ENCODE measurements at regions not wholly inside any gene's neighbourhood (a gene's known extent, or its start where the extent isn't known, plus 50 kb on each side); places are given as distances from the start of the nearest gene placed in this dataset.

DNA sequence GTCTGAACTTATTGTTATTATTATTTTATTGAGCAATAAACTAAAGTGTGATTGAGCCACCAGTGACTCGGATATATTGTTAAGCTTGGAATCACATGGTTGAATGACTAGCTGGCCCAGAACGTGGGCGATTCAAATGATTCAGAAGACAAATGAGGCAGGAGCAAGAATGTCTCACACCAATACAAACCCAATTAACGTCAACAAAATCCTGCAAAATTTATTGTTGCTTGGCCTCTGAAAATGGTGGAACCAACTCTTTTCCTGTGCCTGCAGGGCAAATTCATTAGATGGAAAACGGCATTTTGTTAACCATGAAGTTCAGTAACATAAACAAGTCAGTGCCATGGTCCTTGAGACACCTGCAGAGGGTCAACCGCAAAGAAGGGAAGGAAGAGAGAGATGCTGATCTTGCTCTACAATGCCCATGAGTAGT, 482.0 kb downstream of the SETD4 start:
- no peak for TF ChIP-seq BHLHE40 (IDR thresholded peaks at IDR 0.05; ENCODE audit: low read depth, low read length)
- TF ChIP-seq, protein P1, sequence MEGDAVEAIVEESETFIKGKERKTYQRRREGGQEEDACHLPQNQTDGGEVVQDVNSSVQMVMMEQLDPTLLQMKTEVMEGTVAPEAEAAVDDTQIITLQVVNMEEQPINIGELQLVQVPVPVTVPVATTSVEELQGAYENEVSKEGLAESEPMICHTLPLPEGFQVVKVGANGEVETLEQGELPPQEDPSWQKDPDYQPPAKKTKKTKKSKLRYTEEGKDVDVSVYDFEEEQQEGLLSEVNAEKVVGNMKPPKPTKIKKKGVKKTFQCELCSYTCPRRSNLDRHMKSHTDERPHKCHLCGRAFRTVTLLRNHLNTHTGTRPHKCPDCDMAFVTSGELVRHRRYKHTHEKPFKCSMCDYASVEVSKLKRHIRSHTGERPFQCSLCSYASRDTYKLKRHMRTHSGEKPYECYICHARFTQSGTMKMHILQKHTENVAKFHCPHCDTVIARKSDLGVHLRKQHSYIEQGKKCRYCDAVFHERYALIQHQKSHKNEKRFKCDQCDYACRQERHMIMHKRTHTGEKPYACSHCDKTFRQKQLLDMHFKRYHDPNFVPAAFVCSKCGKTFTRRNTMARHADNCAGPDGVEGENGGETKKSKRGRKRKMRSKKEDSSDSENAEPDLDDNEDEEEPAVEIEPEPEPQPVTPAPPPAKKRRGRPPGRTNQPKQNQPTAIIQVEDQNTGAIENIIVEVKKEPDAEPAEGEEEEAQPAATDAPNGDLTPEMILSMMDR (IDR thresholded peaks at IDR 0.05), result no peak
- no peak for TF ChIP-seq POLR2A (IDR thresholded peaks at IDR 0.05; ENCODE audit: low read length)
- TF ChIP-seq, protein P2, sequence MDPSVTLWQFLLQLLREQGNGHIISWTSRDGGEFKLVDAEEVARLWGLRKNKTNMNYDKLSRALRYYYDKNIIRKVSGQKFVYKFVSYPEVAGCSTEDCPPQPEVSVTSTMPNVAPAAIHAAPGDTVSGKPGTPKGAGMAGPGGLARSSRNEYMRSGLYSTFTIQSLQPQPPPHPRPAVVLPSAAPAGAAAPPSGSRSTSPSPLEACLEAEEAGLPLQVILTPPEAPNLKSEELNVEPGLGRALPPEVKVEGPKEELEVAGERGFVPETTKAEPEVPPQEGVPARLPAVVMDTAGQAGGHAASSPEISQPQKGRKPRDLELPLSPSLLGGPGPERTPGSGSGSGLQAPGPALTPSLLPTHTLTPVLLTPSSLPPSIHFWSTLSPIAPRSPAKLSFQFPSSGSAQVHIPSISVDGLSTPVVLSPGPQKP (IDR thresholded peaks at IDR 0.05; ENCODE audit: low read depth, low read length), result no peak
- TF ChIP-seq REST (IDR thresholded peaks at IDR 0.05), result no peak

Measured in A549 (cell line).